Epithelial cell of proximal tubule (primary cell): ENCODE measurements at regions not wholly inside any gene's neighbourhood (a gene's known extent, or its start where the extent isn't known, plus 50 kb on each side); places are given as distances from the start of the nearest gene placed in this dataset.

ENCODE experiments used
- DNase-seq: peaks from one replicate; pipeline ENCODE4 v3.0.0-alpha.2; 2011; ENCODE audit warnings: low read depth
- H3K4me3 ChIP-seq: 2 replicates; pipeline ENCODE4 v1.5.1; 2011; ENCODE audit warnings: low read depth, mild to moderate bottlenecking, low read length
- TF ChIP-seq, protein P1 (sequence below): conservative IDR thresholded peaks from 2 replicates; pipeline ENCODE4 v1.5.1; 2012; ENCODE audit warnings: low read depth, mild to moderate bottlenecking, low read length

DNA sequence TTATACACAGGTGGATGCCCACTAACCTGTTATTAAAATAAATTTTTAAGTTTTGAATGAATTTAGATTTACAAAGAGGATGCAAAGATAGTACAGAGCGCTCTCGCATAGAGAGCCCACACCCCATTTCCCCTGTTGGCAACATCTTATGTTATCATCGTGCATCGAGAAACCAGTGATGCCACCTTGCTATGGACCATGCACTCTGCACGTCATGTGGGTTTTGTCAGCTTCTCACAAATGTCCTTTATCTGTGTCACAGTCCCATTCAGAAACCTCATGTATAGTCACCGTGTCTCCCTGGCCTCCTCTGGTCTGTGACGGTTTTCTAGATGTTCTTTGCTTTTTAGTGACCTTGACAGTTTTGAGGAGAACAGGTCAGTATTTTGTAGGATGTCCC, 60.0 kb downstream of the ING1 start:
- no peak overlapping the region for H3K4me3 ChIP-seq
- DNase-seq: no peak
- TF ChIP-seq, protein P1, sequence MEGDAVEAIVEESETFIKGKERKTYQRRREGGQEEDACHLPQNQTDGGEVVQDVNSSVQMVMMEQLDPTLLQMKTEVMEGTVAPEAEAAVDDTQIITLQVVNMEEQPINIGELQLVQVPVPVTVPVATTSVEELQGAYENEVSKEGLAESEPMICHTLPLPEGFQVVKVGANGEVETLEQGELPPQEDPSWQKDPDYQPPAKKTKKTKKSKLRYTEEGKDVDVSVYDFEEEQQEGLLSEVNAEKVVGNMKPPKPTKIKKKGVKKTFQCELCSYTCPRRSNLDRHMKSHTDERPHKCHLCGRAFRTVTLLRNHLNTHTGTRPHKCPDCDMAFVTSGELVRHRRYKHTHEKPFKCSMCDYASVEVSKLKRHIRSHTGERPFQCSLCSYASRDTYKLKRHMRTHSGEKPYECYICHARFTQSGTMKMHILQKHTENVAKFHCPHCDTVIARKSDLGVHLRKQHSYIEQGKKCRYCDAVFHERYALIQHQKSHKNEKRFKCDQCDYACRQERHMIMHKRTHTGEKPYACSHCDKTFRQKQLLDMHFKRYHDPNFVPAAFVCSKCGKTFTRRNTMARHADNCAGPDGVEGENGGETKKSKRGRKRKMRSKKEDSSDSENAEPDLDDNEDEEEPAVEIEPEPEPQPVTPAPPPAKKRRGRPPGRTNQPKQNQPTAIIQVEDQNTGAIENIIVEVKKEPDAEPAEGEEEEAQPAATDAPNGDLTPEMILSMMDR: no peak

- H3K4me3 ChIP-seq: no peak overlapping the region
- no peak for DNase-seq
- TF ChIP-seq, protein P1: no peak
These were observed 60.6 kb downstream of the ING1 start for GRCh38 chr13:110774051-110774450.

DNA sequence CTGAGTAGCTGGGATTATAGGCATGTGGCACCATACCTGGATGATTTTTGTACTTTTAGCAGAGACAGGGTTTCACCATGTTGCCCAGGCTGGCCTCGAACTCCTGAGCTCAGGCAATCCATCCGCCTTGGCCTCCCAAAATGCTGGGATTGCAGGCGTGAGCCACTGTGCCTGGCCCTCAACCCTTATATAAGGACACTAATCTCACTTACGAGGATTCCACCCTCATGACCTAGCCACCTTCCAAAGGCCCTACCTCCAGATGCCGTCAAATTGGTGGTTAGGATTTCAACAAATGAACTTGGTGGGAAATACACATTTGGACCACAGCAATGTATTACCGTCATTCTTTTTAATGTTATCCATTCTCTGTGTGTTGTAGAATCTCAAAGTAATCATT, 61.0 kb downstream of the ING1 start:
- no peak for DNase-seq
- TF ChIP-seq, protein P1: no peak
- no peak overlapping the region for H3K4me3 ChIP-seq

- DNase-seq: no peak
- TF ChIP-seq, protein P1: no peak
- H3K4me3 ChIP-seq: no peak overlapping the region
These were observed 62.1 kb downstream of the ING1 start for GRCh38 chr13:110775576-110775975.

GRCh38 chr13:110777251-110777820, 63.8 kb downstream of the ING1 start:
- DNase-seq: no peak
- H3K4me3 ChIP-seq: no peak overlapping the region
- TF ChIP-seq, protein P1: no peak

DNA sequence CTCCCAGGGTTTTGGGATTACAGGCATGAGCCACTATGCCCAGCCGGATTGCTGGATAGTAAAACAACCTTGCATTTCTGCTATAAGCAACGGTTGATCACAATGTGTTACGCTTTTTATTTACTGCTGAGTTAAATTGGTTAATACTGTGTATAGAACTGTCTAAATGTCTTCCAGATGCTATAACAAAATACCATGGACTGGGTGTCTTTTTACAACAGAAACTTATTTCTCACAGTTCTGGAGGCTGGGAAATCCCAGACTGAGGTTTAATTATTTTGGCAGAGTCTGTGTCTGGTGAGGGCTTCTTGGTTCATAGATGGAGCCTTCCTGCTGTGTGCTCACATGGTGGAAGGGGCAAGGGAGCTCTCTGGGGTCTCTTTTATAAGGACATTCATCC, 65.5 kb downstream of the ING1 start:
- DNase-seq: no peak
- TF ChIP-seq, protein P1: no peak
- no peak overlapping the region for H3K4me3 ChIP-seq

DNA sequence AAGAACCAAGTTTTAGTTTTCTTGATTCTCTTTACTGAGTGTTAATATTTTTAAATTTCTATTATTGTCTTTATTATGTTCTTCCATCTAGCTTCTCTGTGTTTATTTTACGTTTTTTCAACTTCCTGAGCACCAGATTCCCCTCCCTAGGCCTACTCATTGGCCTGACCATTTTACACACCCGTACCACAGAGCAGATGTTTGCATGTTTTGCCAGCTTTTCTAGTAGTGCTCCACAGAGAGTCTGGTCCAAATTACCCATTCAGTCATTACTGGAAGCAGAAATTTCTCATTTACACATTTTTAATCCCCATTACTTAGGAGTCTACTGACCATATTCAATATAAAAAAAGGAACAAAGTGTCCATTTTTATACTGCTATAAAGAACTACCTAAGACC, 66.9 kb downstream of the ING1 start:
- TF ChIP-seq, protein P1: no peak
- H3K4me3 ChIP-seq: no peak overlapping the region
- no peak for DNase-seq
